GM19351 (cell line): ENCODE measurements at regions not wholly inside any gene's neighbourhood (a gene's known extent, or its start where the extent isn't known, plus 50 kb on each side); places are given as distances from the start of the nearest gene placed in this dataset.
"Not testable (repeated sequence)": the region's sequence is repeated elsewhere in the genome, so short reads cannot be mapped to it uniquely, and the experiment has no call there.

Experiments used
- ATAC-seq: cut with Tn5 transposase; IDR thresholded peaks from one replicate; pipeline ENCODE4 v1.9.1; 2021; ENCODE audit warnings: mild to moderate bottlenecking, moderate library complexity; ENCODE audit not compliant: unreplicated experiment

DNA sequence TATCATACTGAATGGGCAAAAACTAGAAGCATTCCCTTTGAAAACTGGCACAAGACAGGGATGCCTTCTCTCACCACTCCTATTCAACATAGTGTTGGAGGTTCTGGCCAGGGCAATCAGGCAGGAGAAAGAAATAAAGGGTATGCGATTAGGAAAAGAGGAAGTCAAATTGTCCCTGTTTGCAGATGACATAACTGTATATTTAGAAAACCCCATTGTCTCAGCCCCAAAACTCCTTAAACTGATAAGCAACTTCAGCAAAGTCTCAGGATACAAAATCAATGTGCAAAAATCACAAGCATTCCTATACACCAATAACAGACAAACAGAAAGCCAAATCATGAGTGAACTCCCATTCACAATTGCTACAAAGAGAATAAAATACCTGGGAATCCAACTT is 52.5 kb upstream of the CCDC71L start:
- ATAC-seq = not testable (repeated sequence)

DNA sequence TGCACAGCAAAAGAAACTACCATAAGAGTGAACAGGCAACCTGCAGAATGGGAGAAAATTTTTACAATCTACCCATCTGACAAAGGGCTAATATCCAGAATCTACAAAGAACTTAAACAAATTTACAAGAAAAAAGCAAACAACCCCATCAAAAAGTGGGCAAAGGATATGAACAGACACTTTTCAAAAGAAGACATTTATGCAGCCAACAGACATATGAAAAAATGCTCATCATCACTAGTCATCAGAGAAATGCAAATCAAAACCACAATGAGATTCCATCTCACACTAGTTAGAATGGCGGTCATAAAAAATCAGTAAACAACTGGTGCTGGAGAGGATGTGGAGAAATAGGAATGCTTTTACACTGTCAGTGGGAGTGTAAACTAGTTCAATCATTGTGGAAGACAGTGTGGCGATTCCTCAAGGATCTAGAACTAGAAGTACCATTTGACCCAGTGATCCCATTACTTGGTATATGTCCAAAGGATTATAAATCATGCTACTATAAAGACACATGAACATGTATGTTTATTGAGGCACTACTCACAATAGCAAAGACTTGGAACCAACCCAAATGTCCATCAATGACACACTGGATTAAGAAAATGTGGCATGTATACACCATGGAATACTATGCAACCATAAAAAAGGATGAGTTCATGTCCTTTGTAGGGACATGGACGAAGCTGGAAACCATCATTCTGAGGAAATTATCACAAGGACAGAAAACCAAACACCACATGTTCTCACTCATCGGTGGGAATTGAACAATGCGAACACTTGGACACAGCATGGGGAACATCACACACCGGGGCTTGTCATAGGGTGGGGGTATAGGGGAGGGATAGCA is 53.9 kb upstream of the CCDC71L start:
- not testable (repeated sequence) for ATAC-seq

DNA sequence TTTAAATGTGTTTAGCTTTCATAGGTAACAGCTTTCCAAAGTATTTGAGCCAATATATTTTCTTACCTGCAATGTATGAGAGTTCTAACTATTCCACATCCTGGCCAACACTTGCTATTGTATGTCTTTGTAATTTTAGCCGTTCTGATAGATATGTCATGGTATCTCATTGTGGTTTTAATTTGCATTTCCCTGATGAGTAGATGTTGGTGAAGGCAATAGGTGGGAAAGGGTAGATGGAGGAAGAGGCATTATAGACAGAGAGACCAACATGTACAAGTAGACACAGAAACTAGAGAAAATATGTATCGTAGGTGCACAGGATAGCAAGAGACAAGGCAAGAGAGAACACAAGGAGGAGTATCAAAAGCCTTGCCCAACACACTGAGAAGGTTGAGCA is 54.8 kb upstream of the CCDC71L start:
- no peak for ATAC-seq

DNA sequence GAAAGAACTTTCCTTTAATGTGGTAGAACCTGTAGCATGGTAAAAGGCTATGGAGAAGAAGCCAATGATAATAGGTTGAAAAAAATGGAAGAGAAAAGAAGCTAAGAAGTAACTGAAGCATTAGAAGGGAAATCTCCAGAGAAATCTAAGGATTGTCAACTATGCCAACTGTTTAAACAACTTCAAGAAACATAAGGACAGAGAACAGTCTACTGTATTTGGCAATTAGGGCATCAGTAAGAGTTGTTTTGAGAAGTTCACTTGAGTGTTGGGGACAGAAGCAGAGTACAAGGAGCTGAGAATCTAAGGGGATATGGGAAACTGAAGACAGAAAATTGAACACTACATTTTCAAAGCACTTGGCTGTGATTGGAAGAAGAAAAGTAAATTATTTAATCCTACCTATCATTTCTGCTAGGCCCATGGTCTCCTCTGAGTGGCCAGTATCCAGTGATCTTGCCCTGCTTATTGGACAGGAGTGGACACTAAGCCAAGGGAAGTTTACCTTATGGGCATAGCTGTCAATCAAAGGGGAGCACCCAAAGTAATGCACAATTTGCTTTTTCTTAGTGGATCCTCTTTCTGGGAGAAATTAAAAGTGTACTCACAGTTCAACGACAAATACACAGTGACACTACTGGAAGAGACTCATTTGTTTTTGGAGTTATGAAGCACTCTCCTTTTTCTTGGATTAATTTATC is 56.4 kb upstream of the CCDC71L start:
- ATAC-seq = no peak

DNA sequence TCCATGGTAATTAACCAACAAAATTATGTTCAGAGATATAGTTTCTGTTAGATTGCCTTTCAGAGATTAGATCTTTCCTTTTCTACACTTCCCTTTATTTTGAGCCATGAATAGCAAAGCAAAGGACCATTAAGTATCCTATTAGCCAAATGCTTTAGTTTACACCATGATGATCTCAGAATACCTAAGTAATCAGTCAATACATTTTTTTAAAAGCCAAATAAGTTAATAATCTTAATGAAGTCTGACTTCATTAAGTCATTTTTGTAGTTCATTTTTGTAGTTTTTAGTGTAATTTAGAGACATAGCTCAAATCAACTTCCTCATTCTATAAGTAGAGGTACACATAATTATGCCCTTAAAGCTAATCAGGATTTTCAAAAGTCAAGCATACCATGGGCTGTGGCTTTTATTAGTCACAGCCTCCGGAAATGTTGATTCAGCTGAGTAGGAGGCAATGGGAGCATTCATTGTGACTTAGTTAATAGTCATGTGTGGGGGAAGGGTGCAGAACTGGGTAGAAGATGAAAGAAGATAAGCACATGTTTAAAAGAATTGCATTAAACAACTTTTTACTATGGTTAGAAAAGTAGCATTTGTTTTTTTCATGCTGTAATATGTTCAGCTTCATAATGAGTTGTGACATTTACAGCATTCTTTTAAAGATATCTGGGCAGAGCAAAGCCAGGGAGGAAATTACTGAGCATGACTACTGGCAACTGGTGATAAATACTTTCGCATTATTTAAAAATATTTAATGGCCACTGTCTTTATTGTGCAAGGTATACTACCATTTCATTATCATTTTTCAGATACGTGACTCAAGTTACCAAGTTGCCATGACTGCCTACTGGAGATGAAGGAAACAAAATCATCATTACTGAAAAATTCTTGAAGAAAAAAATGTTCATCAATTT is 57.3 kb upstream of the CCDC71L start:
- ATAC-seq = peak; percentile 85

DNA sequence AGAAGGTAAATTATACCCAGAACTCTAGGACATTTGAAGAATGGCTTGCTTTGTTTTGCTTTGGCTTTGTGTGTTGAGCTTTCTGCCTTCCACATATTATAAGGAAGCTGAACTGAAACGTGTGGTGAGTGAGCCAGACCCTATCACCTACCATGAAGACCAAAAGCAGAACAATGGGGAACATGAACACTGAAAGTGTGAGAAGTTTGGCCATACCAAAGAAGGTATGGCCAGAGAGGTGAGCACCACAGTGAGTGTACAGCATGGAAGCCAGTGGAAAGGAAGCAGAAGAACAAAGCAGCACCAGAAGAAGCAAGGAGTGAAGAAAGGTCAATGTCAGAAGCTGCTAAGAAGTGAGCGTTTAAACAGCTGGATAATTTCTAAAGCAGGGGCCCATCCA is 59.7 kb upstream of the CCDC71L start:
- peak; percentile 56 for ATAC-seq

DNA sequence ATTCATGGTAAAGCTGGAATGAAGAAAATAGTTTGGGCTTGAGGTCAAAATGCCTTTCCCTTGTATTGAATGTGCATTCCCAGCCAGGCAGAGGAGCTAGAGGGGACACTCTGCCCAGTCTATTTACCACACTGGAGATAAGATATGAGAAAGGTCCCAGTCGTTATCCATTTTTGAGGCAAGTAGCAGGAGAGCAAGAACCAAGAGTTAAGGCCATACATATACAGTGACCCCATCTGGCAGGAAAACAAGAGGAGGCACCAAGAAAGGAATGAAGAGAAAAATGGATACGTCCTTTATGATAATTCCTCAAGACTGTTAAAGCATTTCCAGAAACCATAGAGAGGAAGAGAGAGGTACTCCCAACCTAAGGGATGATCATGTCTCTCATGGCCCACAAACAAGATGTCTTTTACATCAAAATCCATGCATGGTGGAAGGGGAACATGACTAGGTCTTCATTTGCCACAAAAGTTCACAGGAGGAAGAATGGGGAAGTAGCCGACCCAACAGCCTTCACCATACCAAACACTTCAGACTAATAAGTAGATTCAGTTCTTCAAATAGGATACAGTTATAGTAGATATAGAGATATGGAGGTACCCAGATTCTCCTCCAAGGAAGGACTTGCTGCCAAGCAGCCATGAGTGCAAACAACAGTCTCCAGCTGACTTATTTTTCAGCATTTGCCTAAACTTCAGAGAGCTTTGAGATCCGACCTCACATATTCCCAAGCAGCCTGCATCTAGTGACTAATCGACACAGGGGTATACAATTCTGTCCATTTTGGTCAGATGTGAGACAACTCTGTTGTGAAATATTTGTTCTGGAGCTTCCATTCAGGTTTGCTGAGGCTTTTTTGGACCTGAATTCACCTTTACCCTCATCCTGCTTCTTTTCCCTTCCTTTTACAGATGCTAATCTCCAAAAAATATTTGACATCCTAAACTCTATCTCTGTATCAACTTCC is 61.1 kb upstream of the CCDC71L start:
- ATAC-seq = no peak

DNA sequence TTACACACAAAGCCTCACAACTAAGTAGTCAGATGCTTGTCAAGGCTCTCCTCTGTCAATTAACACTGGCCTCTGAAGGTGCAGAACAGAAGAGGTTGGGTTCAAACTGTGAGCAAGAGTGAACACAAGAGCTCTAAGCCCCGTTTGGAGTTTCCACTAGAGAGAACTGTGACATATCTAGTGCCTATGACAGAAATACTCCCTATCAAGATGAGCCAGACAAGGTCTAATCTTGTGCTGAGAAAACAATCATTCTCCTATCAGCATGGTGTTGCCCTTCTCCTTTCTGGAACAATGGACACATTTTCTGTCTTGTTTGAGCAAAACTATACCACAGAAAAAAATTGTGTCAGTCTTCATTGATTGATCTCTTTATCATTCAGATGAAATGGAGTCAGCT is 62.4 kb upstream of the CCDC71L start:
- ATAC-seq = no peak

DNA sequence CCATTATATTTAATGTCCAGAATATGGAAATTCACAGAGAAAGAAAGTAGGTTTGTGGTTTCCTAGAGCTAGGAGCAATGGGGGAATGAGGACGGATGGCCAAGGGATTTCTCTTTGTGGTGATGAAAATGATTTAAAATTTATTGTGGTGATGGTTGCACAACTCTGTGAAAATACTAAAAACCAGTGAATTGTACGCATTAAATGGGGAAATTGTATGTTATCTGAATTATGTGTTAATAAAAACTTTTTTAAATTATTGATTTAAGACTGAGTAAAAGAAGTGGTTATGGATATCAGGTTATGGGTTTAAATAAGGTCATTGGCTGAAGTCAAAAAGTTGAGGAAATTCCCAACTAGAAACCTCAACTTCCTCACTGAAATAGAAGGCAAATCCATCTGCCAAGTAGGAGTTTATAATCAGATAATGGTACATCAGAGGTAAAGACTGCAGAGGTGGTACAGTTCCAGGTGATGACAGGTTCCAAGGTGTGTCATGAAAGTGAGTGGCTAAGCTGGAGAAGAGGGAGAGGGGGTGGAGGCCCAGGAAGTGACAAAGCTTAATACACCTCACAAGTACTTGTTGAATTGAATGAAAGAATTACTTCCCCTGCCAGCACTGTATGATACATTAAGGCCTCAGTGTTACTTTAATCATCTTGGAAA is 68.9 kb upstream of the CCDC71L start:
- ATAC-seq = no peak

DNA sequence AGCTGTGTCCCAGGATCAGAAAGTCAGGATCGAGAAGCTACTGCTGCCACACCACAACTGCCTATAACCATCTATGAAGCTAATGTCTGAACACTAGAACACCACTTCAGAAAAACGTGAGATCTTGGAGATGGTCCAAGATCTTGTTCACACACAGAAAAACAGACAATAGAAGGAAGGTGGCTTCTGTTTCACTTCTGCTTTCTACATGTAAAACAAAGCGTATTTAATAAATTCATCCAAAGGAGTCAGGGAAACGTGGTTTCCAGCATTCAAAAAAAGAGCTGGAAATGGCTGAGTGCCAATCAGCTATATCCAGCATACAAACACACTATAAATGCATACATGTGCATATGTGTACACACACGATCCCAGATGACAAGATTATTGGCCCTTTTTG is 70.2 kb upstream of the CCDC71L start:
- ATAC-seq = peak; percentile 97

DNA sequence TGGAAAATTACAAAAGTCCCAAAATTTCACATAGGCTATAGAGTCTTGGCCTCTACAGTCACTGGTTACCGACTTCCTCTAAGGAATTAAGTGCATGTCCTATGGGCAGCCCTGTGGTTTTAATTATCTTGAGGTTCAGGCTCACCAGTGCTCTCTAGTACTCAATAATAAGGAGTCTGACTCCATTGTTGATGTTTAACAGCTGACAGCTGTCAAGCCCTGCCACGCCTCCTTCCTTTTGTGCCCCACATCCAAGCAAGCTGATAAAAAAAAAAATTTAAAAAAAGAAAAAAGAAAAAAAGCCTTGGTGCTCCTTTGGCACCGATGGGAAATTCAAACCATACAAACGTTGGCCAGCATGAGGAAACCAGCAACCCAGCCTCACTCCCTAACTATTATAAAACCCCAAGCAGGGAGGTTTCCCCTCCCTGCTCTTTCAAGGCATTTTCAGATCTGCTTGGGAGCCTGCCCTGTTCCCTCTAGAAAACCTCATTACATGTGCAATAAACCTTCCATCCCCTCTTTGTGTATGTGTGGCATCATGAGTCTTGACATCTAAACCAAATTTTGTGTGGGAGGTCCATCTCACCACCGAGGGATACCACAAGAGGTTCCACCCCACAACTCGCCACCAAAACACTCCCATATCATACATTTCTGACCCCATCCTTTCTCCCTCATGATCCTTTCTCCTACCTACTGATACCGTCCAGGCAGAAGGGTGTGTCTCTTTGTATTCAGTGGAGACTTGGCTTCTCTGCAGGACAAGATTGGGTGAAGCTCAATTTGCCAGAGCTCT is 70.9 kb upstream of the CCDC71L start:
- ATAC-seq = no peak

DNA sequence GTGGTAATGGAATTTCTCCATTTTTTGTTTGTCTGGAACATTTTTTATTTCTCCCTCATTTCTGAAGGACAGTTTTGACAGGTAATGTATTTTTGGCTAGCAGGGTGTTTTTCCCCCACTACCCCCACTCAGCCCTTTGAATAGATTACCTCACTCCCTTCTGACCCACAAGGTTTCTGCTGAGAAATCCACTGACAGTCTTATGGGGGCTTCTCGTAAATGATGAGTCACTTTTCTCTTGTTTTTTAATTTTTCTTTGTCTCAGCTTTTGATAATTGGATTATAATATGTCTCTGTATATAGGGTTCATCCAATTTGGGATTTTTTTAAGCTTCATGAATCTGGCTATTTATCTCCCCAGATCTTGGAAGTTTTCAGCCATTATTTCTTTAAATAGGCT is 74.7 kb upstream of the CCDC71L start:
- ATAC-seq = no peak

DNA sequence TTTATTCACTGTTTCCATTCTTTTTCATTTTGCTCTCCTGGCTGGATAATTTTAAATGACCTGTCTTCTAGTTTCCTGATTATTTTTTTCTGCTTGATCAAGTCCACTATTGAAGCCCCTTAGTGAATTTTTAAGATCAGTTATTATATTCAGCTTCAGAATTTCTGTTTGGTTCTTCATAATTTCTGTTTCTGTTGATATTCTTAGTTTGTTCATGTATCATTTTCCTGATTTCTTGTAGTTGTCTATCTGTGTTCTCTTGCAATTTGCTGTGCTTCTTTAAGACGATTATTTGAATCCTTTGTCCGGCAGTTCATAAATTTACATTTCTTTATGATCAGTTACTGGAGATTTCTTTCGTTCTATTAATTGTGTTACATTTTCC is 75.2 kb upstream of the CCDC71L start:
- no peak for ATAC-seq

DNA sequence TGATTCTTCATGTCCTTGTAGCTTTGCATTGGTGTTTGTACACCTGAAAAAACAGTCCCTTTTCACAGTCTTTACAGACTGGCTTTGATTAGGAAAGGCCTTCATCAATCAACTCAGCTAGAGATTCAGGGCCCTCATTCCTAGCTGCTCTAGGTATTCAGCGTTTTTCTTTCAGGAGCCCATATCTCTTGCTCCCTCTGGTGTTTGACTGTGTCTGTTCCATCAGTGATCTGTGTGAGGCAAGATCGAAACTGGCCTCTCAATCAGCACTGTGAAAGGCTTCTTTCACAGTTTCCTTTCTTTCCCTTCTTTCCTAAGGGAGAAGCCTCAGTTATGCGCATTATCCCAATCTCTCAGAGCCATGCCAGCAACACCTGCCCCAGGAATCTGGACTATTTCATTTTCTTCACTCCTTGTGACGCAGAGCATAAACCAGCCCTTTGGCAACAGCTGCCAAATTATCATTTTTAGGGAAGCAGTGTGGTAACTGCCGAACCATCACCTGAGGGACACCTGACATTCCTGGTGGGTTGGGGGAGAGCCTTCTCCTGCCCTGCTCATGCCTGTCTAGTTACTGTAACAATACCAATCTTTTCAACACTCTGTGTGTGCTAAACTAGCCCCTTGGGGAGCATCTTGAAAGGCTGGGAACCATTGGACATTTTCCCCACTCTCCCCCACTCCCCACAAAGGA is 75.7 kb upstream of the CCDC71L start:
- peak; percentile 94 for ATAC-seq

DNA sequence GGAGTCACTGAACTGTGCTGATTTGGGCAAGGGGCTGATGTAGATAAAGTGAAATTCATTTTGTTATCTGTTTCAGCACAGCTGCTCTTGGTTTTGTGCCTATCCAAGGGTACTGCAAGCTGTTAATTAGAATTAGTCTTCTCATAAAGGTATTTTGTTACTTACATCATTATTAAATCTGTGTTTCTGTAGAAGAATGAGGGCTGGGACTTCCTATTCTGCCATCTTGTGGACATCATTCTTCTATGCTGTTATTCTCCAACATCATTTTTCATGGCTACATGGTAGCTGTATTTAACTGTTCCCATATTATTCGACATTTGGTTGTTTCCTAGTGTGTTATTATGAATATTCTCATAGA is 76.2 kb upstream of the CCDC71L start:
- ATAC-seq = no peak

DNA sequence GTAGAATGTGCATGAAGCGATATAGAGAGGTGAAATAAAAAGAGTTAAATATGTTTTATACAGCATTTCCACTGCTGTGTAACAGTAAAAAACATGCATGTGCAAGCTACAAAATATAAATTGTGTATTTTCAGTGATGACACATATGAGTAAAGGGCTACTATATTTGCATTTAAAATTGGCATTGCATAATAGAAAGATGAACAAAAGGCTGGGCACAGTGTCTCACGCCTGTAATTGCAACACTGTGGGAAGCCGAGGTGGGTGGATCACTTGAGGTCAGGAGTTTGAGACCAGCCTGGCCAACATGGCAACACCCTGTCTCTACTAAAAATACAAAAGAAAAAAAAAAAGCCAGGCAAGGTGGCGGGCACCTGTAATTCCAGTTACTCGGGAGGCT is 79.8 kb upstream of the CCDC71L start:
- ATAC-seq = no peak

DNA sequence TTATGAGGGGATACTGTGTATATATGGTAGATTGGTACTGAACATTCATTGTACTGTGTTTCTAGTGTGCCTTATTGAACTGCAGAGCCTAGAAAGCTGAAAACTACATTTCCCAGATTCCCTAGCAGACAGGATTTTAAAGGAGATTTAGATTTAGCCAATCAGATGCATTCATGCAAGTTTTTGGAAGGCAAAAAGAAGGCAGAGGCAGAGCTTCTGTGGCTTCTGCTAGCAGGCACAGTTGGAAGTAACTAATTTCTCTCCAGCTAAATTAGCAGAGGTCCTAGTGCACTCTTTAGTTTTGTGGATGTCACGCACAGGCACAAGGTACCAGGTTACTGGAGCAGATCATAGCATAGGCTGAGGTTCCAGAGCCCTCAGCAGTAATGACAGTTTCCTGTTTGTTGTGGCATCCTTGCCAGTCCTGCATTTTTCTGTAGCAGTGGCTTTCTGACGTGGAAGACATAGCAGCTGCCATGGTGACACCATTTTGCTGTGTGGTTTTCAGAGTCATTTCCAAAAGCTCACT is 83.7 kb upstream of the CCDC71L start:
- no peak for ATAC-seq

DNA sequence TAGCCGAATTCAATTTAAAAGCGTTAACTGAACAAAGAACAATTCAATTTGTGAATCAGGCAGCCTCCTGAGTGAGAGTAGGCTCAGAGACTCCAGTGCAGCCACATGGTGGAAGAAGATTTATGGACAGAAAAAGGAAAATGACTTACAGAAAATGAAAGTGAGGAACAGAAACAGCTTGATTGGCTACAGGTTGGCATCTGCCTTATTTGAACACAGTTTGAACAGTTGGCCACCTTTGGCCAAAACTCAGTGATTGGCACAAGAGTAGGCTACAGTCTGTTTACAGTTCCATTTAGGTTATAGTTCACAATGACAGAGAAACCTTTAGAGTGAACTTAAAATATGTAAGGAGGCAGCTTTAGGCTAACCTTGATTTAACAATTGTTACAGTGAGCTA is 86.3 kb upstream of the CCDC71L start:
- not testable (repeated sequence) for ATAC-seq
